GM23338 (cell line): ENCODE measurements at regions not wholly inside any gene's neighbourhood (a gene's known extent, or its start where the extent isn't known, plus 50 kb on each side); places are given as distances from the start of the nearest gene placed in this dataset.

ENCODE experiments used
- ATAC-seq: fragments of 200-7000 bp; cut with Tn5 transposase; 3 replicates; pipeline ENCODE4 v1.9.1; 2020
- DNase-seq: peaks from one replicate; pipeline ENCODE4 v3.0.0-alpha.2; 2015; ENCODE audit warnings: low spot score
- H2AFZ ChIP-seq: fragments of 200-600 bp; sonication (generic); 2 replicates; pipeline ENCODE4 v1.8.0; 2016; ENCODE audit warnings: antibody characterized with exemption, mild to moderate bottlenecking, moderate library complexity
- H3F3A ChIP-seq: fragments of 200-600 bp; sonication (generic); replicated peaks from 2 replicates; pipeline ENCODE4 v1.8.0; 2017; ENCODE audit warnings: antibody characterized with exemption, mixed run types, low read depth
- H3K27ac ChIP-seq: fragments of 200-600 bp; sonication (generic); 2 replicates; pipeline ENCODE4 v1.6.1; 2016; ENCODE audit warnings: low read depth
- H3K27me3 ChIP-seq: fragments of 200-600 bp; sonication (generic); 2 replicates; pipeline ENCODE4 v1.8.0; 2016; ENCODE audit warnings: mild to moderate bottlenecking, mixed run types, moderate library complexity; ENCODE audit not compliant: insufficient read depth
- H3K36me3 ChIP-seq: fragments of 200-600 bp; sonication (generic); 2 replicates; pipeline ENCODE4 v1.8.0; 2016; ENCODE audit warnings: mild to moderate bottlenecking; ENCODE audit not compliant: insufficient read depth
- H3K4me1 ChIP-seq: fragments of 200-600 bp; sonication (generic); 2 replicates; pipeline ENCODE4 v1.8.0; 2016; ENCODE audit warnings: mild to moderate bottlenecking, moderate library complexity; ENCODE audit not compliant: insufficient read depth
- H3K4me2 ChIP-seq: fragments of 200-600 bp; sonication (generic); 2 replicates; pipeline ENCODE4 v1.7.1; 2017; ENCODE audit warnings: mixed run types
- H3K4me3 ChIP-seq: fragments of 200-600 bp; sonication (generic); 2 replicates; pipeline ENCODE4 v1.6.1; 2016; ENCODE audit warnings: mixed run types
- H3K79me2 ChIP-seq: fragments of 200-600 bp; sonication (generic); replicated peaks from 2 replicates; pipeline ENCODE4 v1.8.0; 2017; ENCODE audit warnings: mild to moderate bottlenecking; ENCODE audit not compliant: insufficient read depth
- H3K9me2 ChIP-seq: fragments of 200-600 bp; sonication (generic); 2 replicates; pipeline ENCODE4 v1.8.0; 2017; ENCODE audit not compliant: insufficient read depth
- H4K20me1 ChIP-seq: fragments of 200-600 bp; sonication (generic); replicated peaks from 2 replicates; pipeline ENCODE4 v1.8.0; 2017; ENCODE audit warnings: mild to moderate bottlenecking; ENCODE audit not compliant: insufficient read depth
- H3K27ac Mint-ChIP-seq: 2 replicates; pipeline ENCODE4 v1.8.0; 2020; ENCODE audit warnings: inconsistent platforms, mild to moderate bottlenecking, moderate library complexity, mixed read lengths
- H3K27me3 Mint-ChIP-seq: 3 replicates; pipeline ENCODE4 v1.8.0; 2022; ENCODE audit warnings: low read depth, mild to moderate bottlenecking, moderate library complexity, mixed read lengths, inconsistent platforms; ENCODE audit not compliant: insufficient read depth, poor library complexity
- H3K36me3 Mint-ChIP-seq: 3 replicates; pipeline ENCODE4 v1.8.0; 2021; ENCODE audit warnings: low read depth, mild to moderate bottlenecking, inconsistent platforms, moderate library complexity, mixed read lengths
- H3K4me1 Mint-ChIP-seq: 3 replicates; pipeline ENCODE4 v1.8.0; 2020; ENCODE audit warnings: mild to moderate bottlenecking, inconsistent platforms, mixed read lengths
- H3K4me3 Mint-ChIP-seq: 3 replicates; pipeline ENCODE4 v1.8.0; 2021; ENCODE audit warnings: moderate library complexity, mild to moderate bottlenecking, inconsistent platforms, mixed read lengths
- H3K9me3 Mint-ChIP-seq: 3 replicates; pipeline ENCODE4 v1.8.0; 2020; ENCODE audit warnings: moderate library complexity, mild to moderate bottlenecking, inconsistent platforms, mixed read lengths
- CREB1 ChIP-seq: fragments of 250-450 bp; sonication (Bioruptor Pico); IDR thresholded peaks from 2 replicates; pipeline ENCODE4 v1.5.0; 2020; ENCODE audit warnings: low read depth, mild to moderate bottlenecking, moderate library complexity
- JUNB ChIP-seq: IDR thresholded peaks from one replicate; pipeline ENCODE4 v1.6.1; 2016; ENCODE audit warnings: antibody characterized with exemption; ENCODE audit not compliant: unreplicated experiment
- STAT1 ChIP-seq: IDR thresholded peaks from one replicate; pipeline ENCODE4 v1.6.1; 2016; ENCODE audit warnings: antibody characterized with exemption; ENCODE audit not compliant: unreplicated experiment
- ZNF114 ChIP-seq: fragments of 250-450 bp; sonication (Bioruptor Pico); IDR thresholded peaks from 2 replicates; pipeline ENCODE4 v1.5.0; 2020; ENCODE audit warnings: mild to moderate bottlenecking, moderate library complexity
- TF ChIP-seq, protein P1 (sequence below): fragments of 250-450 bp; sonication (Bioruptor Pico); IDR thresholded peaks from 2 replicates; pipeline ENCODE4 v1.5.0; 2020; ENCODE audit warnings: mild to moderate bottlenecking, moderate library complexity
- TF ChIP-seq, protein P2 (sequence below), 2 experiments: fragments of 200-600 bp in 1 of 2; sonication (generic) in 1 of 2; conservative IDR thresholded peaks; 2 replicates each; pipeline versions ENCODE4 v1.5.1 to v1.6.1; 2016 to 2017; ENCODE audit warnings: antibody characterized with exemption in 2 of 2, low read depth in 2 of 2, mild to moderate bottlenecking in 2 of 2, moderate library complexity in 1 of 2
- TF ChIP-seq, protein P3 (sequence below): IDR thresholded peaks from one replicate; pipeline ENCODE4 v1.6.1; 2018; ENCODE audit warnings: antibody characterized with exemption; ENCODE audit not compliant: unreplicated experiment

DNA sequence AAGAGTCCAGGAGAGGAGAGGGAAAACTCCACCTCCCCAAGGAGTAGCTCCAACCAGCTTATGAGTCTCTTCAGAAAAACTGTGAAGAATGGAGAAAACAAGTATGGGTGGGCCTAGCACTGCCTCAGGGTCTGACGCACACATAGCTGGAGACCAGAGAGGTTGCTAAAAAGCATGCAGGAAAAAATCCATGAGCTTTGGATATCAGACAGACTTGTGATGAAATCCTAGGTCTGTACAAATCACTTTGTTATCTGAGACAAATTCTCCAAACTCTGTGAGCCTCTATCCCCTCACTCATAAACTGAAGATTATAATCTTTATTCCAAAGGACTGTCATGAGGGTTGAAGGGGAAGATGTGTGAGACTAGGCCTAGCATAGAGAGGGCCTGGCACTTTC lies 141.5 kb upstream of the FGGY start (continued):
- TF ChIP-seq, protein P1, sequence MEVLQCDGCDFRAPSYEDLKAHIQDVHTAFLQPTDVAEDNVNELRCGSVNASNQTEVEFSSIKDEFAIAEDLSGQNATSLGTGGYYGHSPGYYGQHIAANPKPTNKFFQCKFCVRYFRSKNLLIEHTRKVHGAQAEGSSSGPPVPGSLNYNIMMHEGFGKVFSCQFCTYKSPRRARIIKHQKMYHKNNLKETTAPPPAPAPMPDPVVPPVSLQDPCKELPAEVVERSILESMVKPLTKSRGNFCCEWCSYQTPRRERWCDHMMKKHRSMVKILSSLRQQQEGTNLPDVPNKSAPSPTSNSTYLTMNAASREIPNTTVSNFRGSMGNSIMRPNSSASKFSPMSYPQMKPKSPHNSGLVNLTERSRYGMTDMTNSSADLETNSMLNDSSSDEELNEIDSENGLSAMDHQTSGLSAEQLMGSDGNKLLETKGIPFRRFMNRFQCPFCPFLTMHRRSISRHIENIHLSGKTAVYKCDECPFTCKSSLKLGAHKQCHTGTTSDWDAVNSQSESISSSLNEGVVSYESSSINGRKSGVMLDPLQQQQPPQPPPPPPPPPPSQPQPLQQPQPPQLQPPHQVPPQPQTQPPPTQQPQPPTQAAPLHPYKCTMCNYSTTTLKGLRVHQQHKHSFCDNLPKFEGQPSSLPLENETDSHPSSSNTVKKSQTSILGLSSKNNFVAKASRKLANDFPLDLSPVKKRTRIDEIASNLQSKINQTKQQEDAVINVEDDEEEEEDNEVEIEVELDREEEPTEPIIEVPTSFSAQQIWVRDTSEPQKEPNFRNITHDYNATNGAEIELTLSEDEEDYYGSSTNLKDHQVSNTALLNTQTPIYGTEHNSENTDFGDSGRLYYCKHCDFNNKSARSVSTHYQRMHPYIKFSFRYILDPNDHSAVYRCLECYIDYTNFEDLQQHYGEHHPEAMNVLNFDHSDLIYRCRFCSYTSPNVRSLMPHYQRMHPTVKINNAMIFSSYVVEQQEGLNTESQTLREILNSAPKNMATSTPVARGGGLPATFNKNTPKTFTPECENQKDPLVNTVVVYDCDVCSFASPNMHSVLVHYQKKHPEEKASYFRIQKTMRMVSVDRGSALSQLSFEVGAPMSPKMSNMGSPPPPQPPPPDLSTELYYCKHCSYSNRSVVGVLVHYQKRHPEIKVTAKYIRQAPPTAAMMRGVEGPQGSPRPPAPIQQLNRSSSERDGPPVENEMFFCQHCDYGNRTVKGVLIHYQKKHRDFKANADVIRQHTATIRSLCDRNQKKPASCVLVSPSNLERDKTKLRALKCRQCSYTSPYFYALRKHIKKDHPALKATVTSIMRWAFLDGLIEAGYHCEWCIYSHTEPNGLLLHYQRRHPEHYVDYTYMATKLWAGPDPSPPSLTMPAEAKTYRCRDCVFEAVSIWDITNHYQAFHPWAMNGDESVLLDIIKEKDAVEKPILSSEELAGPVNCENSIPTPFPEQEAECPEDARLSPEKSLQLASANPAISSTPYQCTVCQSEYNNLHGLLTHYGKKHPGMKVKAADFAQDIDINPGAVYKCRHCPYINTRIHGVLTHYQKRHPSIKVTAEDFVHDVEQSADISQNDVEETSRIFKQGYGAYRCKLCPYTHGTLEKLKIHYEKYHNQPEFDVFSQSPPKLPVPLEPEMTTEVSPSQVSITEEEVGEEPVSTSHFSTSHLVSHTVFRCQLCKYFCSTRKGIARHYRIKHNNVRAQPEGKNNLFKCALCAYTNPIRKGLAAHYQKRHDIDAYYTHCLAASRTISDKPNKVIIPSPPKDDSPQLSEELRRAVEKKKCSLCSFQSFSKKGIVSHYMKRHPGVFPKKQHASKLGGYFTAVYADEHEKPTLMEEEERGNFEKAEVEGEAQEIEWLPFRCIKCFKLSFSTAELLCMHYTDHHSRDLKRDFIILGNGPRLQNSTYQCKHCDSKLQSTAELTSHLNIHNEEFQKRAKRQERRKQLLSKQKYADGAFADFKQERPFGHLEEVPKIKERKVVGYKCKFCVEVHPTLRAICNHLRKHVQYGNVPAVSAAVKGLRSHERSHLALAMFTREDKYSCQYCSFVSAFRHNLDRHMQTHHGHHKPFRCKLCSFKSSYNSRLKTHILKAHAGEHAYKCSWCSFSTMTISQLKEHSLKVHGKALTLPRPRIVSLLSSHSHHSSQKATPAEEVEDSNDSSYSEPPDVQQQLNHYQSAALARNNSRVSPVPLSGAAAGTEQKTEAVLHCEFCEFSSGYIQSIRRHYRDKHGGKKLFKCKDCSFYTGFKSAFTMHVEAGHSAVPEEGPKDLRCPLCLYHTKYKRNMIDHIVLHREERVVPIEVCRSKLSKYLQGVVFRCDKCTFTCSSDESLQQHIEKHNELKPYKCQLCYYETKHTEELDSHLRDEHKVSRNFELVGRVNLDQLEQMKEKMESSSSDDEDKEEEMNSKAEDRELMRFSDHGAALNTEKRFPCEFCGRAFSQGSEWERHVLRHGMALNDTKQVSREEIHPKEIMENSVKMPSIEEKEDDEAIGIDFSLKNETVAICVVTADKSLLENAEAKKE (CRISPR knock-in tag) = no peak
- TF ChIP-seq CREB1 (CRISPR knock-in tag) (no peak), ZNF114 (CRISPR knock-in tag) (no peak)

DNA sequence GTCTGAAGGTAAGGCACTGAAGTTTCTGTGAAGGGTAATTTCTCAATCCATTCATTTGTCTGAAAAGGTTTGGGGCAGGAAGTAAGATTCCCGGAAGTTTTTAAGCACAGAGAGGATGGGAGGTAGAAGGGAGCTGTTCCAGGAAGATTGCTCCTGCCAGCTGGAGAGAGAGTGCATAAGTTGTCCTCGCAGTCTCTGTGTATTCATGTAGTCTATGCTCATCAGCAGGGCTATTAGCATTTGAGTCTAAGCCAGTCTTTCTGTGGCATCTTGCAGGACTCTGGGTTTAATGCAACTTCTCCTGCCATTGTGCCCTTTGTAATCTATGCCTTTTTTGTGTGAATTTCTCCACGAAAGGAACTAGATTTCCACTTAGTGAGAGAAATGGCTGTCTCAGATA lies 140.8 kb upstream of the FGGY start:
- Mint-ChIP-seq H3K27me3 (no peaks in the 10 kb centered on the region), H3K9me3 (peaks cover 19% of the 10 kb centered on the region; the same call in 2 of the 3 replicates), H3K27ac (no peak overlapping the region), H3K4me3 (no peak overlapping the region), H3K4me1 (peaks cover 40% of the 10 kb centered on the region), H3K36me3 (peaks cover 7% of the 10 kb centered on the region; the same call in 2 of the 3 replicates)
- ATAC-seq = no peak
- no peaks in the 10 kb centered on the region for H3F3A ChIP-seq
- no peak overlapping the region for H3K4me2 ChIP-seq
- H4K20me1 ChIP-seq = no peaks in the 10 kb centered on the region
- DNase-seq = no peak
- H3K4me3 ChIP-seq = no peak overlapping the region
- no peaks in the 10 kb centered on the region for H3K79me2 ChIP-seq
- peaks cover 19% of the 10 kb centered on the region for H3K4me1 ChIP-seq
- no peak overlapping the region for H3K27ac ChIP-seq
- H3K27me3 ChIP-seq = no peaks in the 10 kb centered on the region
- TF ChIP-seq JUNB = no peak
- TF ChIP-seq CREB1 (CRISPR knock-in tag) = no peak
- TF ChIP-seq, protein P2, sequence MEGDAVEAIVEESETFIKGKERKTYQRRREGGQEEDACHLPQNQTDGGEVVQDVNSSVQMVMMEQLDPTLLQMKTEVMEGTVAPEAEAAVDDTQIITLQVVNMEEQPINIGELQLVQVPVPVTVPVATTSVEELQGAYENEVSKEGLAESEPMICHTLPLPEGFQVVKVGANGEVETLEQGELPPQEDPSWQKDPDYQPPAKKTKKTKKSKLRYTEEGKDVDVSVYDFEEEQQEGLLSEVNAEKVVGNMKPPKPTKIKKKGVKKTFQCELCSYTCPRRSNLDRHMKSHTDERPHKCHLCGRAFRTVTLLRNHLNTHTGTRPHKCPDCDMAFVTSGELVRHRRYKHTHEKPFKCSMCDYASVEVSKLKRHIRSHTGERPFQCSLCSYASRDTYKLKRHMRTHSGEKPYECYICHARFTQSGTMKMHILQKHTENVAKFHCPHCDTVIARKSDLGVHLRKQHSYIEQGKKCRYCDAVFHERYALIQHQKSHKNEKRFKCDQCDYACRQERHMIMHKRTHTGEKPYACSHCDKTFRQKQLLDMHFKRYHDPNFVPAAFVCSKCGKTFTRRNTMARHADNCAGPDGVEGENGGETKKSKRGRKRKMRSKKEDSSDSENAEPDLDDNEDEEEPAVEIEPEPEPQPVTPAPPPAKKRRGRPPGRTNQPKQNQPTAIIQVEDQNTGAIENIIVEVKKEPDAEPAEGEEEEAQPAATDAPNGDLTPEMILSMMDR (conservative IDR thresholded peaks at IDR 0.05; ENCODE audit: low read depth in 2 of 2) = no peak
- TF ChIP-seq, protein P3, sequence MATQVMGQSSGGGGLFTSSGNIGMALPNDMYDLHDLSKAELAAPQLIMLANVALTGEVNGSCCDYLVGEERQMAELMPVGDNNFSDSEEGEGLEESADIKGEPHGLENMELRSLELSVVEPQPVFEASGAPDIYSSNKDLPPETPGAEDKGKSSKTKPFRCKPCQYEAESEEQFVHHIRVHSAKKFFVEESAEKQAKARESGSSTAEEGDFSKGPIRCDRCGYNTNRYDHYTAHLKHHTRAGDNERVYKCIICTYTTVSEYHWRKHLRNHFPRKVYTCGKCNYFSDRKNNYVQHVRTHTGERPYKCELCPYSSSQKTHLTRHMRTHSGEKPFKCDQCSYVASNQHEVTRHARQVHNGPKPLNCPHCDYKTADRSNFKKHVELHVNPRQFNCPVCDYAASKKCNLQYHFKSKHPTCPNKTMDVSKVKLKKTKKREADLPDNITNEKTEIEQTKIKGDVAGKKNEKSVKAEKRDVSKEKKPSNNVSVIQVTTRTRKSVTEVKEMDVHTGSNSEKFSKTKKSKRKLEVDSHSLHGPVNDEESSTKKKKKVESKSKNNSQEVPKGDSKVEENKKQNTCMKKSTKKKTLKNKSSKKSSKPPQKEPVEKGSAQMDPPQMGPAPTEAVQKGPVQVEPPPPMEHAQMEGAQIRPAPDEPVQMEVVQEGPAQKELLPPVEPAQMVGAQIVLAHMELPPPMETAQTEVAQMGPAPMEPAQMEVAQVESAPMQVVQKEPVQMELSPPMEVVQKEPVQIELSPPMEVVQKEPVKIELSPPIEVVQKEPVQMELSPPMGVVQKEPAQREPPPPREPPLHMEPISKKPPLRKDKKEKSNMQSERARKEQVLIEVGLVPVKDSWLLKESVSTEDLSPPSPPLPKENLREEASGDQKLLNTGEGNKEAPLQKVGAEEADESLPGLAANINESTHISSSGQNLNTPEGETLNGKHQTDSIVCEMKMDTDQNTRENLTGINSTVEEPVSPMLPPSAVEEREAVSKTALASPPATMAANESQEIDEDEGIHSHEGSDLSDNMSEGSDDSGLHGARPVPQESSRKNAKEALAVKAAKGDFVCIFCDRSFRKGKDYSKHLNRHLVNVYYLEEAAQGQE = no peak
- no peak for TF ChIP-seq STAT1
- 0 out of 2 replicates have a peak overlapping the region, but pooled peaks have one; percentile 43 for H2AFZ ChIP-seq
- H3K9me2 ChIP-seq = no peaks in the 10 kb centered on the region
- H3K36me3 ChIP-seq = no peaks in the 10 kb centered on the region
